ENCODE measurements at regions not wholly inside any gene's neighbourhood (a gene's known extent, or its start where the extent isn't known, plus 50 kb on each side); places are given as distances from the start of the nearest gene placed in this dataset.

- no peak for DNase-seq (ENCODE audit: low read depth in 4 of 4, low spot score in 2 of 4)
These were observed 515.0 kb downstream of the EFNA5 start for GRCh38 chr5:107155707-107156106.

GRCh38 chr5:107154593-107154992 lies 516.1 kb downstream of the EFNA5 start:
- no peak for DNase-seq (ENCODE audit: low read depth in 4 of 4, low spot score in 2 of 4)

DNA sequence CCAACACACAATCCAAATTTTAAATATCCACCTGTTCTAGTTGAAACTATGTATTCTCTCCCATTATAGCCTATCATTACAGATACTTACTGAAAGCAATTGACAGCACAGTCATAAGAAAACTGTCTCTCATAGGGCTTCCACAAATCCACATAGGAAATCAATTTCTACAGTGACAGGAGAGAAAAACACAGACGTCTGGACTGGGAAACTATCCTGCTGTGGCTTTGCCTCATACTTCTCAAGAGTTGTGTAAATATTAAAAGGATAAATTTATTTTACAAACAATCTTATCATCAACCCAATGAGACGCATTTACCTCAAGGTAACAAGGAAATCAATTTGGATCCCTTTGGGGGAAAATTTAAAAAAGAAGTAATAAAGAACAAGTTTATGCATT lies 517.5 kb downstream of the EFNA5 start:
- DNase-seq (ENCODE audit: low read depth in 4 of 4, low spot score in 2 of 4), result no peak

DNA sequence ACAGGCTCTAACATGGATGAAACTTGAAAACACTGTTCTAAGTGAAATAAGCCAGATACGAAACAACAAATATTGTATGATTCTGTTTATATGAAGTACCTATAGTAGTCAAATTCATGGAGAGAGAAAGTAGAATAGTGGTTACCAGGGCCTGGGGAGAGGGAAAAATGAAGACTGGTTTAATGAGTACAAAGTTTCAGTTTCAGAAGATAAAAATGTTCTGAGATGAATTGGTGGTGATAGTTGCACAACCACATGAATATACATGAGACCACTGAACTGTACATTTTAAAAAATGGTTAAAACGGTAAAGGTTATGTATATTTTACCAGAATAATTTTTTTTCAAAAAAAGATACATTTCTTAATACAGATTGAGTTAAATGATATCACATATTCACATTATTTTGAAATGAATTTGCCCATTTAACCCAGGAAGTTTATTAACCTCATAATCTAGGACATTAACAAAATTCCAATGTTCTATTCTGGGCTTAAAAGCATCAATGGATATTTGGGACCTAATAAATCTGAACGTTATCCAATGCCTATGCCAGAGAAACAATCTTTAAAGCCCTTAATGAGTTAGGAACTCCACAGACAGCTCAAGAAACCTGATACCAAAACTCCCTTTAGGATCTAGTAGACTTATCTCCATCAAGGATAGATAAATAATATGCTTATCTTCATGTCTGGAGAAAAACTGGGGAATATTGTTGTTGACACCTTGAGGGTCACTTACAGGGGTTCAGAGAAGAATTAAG lies 521.3 kb downstream of the EFNA5 start:
- DNase-seq (ENCODE audit: low read depth in 4 of 4, low spot score in 2 of 4), result peak in 1 of 4 donors; percentile 6

- DNase-seq (ENCODE audit: low read depth in 4 of 4, low spot score in 2 of 4), result no peak
These were observed 523.1 kb downstream of the EFNA5 start for GRCh38 chr5:107147589-107147988.

GRCh38 chr5:107146901-107147300 lies 523.8 kb downstream of the EFNA5 start:
- peak in 1 of 4 donors; percentile 23 for DNase-seq (ENCODE audit: low read depth in 4 of 4, low spot score in 2 of 4)

DNA sequence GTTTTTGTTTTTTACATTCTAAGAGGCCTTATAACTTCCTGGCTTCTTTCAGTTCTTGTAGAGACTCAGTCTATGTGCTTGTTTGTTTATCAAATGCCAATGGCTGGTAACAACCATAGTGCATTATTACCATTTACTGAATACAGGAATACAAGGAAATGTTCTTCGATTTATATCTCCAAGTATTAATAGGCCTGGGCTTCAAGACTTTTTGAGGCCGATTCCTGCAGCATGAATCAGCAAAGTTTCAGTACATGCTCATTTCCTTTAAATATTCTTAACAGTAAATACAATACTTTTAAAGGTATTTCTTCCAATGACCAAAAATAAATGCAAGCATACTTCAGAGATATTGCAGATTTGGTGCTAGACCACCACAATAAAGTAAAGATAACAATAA lies 535.3 kb downstream of the EFNA5 start:
- no peak for DNase-seq (ENCODE audit: low read depth in 4 of 4, low spot score in 2 of 4)

DNA sequence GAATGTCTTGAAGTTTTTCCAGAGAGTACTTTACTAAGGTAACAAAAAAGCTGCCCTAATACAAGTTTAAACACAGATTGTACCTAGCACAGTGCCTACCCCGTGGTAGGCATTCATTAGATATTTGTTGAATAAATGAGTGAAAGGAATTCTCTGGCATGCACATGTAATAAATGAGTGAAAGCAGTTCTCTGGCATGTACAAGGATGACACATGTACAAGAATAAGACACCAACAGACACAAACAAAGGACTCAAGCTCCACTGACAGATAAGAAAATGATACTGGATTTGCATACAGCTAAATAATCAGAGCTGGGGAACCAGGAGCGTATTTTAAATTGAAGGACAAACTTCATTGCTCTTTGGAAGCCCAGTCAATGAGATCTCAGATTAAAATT lies 535.8 kb downstream of the EFNA5 start:
- DNase-seq (ENCODE audit: low read depth in 4 of 4, low spot score in 2 of 4), result no peak

DNA sequence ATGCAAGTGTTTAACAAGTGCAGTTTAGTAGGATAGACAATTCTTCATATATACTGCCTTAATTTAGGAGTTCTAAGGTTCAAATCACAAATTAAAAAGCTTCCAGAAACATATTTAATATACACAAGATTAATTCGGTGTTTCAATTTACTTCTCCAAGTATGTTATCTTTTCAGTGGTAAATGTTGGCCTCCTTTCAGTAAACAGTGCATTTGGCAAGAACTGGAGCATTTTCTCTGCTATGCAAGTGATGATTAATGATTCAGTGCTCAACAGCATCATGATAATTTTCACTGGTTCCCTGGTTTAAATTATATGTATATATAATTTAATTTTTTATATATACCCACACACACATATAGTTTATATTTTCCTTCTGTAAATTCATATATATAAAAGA lies 541.7 kb downstream of the EFNA5 start:
- no peak for DNase-seq (ENCODE audit: low read depth in 4 of 4, low spot score in 2 of 4)

DNA sequence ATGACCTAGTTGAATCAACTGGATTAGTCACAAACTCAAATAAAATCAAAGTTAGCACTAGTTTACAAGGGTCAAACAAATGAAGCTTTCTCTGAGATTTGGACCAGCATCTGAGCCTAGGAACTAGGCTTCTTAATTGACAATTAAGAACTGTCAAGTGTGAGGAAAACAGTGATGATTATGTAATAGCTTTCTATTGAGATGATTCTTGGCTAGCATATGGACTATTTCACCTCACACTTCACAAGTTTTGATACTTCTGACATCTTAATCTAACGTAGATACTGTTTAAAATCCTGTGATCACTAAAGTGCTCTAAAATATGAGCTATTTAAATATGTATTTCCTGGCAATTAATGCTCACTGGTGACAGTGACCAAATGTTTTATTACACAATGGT lies 542.9 kb downstream of the EFNA5 start:
- no peak for DNase-seq (ENCODE audit: low read depth in 4 of 4, low spot score in 2 of 4)

- DNase-seq (ENCODE audit: low read depth in 4 of 4, low spot score in 2 of 4), result no peak
These were observed 544.4 kb downstream of the EFNA5 start for GRCh38 chr5:107126341-107126740.

GRCh38 chr5:107124376-107124775 lies 546.4 kb downstream of the EFNA5 start:
- DNase-seq (ENCODE audit: low read depth in 4 of 4, low spot score in 2 of 4), result no peak

GRCh38 chr5:107123014-107123413 lies 547.7 kb downstream of the EFNA5 start:
- DNase-seq (ENCODE audit: low read depth in 4 of 4, low spot score in 2 of 4), result no peak

GRCh38 chr5:107121793-107122519 lies 548.8 kb downstream of the EFNA5 start:
- no peak for DNase-seq (ENCODE audit: low read depth in 4 of 4, low spot score in 2 of 4)

- DNase-seq (ENCODE audit: low read depth in 4 of 4, low spot score in 2 of 4), result no peak
These were observed 551.1 kb downstream of the EFNA5 start for GRCh38 chr5:107119656-107120055.

- DNase-seq (ENCODE audit: low read depth in 4 of 4, low spot score in 2 of 4), result no peak
These were observed 552.3 kb downstream of the EFNA5 start for GRCh38 chr5:107118184-107119019.

GRCh38 chr5:107112216-107112615 lies 558.5 kb downstream of the EFNA5 start:
- DNase-seq (ENCODE audit: low read depth in 4 of 4, low spot score in 2 of 4), result no peak

GRCh38 chr5:107104040-107104995 lies 566.4 kb downstream of the EFNA5 start:
- peak; percentile 30 to 63 (median 54) for DNase-seq (ENCODE audit: low read depth in 4 of 4, low spot score in 2 of 4)

GRCh38 chr5:107103522-107103921 lies 567.2 kb downstream of the EFNA5 start:
- no peak for DNase-seq (ENCODE audit: low read depth in 4 of 4, low spot score in 2 of 4)

DNA sequence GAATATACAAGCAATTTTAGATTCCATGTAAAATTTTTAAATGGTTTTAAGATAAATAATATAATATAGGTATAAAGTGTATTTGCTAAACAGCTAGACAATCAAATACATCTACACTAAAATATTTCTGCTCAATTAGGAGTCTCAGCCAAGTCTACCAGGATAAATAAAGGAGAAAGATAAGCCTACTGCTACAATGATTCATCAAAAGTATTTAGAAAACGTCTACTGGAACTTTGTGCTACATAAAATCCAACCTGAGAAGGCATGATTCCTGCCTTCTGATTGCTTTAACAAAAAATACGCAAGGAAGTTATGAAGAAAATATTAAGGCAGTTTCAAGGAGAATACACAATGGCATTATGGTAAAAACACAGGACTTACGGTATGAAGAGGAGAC lies 570.6 kb downstream of the EFNA5 start:
- no peak for DNase-seq (ENCODE audit: low read depth in 4 of 4, low spot score in 2 of 4)

All from left renal cortex interstitium (tissue), 4 donors.